ENCODE measurements at regions not wholly inside any gene's neighbourhood (a gene's known extent, or its start where the extent isn't known, plus 50 kb on each side); places are given as distances from the start of the nearest gene placed in this dataset.
A peak's percentile ranks its signal among the peaks of the same experiment; 100 is the strongest.

GRCh38 chr22:27680636-27681035, 120.9 kb downstream of the MN1 start:
- Histone ChIP-seq H3K27me3 (no peaks in the 10 kb centered on the region), H3K4me3 (no peak overlapping the region), H3K9me3 (ENCODE audit: low read depth) (no peaks in the 10 kb centered on the region), H3K36me3 (no peaks in the 10 kb centered on the region), H3K4me1 (ENCODE audit: low read depth) (peaks cover 8% of the 10 kb centered on the region), H3K27ac (peak overlapping the region; percentile 6)
- DNase-seq (ENCODE audit: low read depth in 1 of 2, low spot score in 1 of 2), result no peak
- no peak for TF ChIP-seq CTCF (IDR thresholded peaks at IDR 0.05; ENCODE audit: low read depth, low read length)

- Histone ChIP-seq H3K27me3 (no peaks in the 10 kb centered on the region), H3K4me1 (ENCODE audit: low read depth) (peaks cover 8% of the 10 kb centered on the region), H3K36me3 (no peaks in the 10 kb centered on the region), H3K27ac (peak overlapping the region; percentile 6), H3K9me3 (ENCODE audit: low read depth) (no peaks in the 10 kb centered on the region), H3K4me3 (no peak overlapping the region)
- DNase-seq (ENCODE audit: low read depth in 1 of 2, low spot score in 1 of 2), result no peak
- TF ChIP-seq CTCF (IDR thresholded peaks at IDR 0.05; ENCODE audit: low read depth, low read length), result no peak
Observed at GRCh38 chr22:27681037-27681436, 120.5 kb downstream of the MN1 start.

GRCh38 chr22:27682437-27682836, 119.1 kb downstream of the MN1 start:
- peak; percentile 35 for TF ChIP-seq CTCF (IDR thresholded peaks at IDR 0.05; ENCODE audit: low read depth, low read length)
- H3K36me3 ChIP-seq, result no peaks in the 10 kb centered on the region
- H3K27ac ChIP-seq, result no peak overlapping the region
- no peak overlapping the region for H3K4me3 ChIP-seq
- H3K9me3 ChIP-seq (ENCODE audit: low read depth), result no peaks in the 10 kb centered on the region
- no peaks in the 10 kb centered on the region for H3K27me3 ChIP-seq
- H3K4me1 ChIP-seq (ENCODE audit: low read depth), result peaks cover 21% of the 10 kb centered on the region
- DNase-seq (ENCODE audit: low read depth in 1 of 2, low spot score in 1 of 2), result peak in 1 of 2 donors; percentile 58

- H3K4me1 ChIP-seq (ENCODE audit: low read depth), result peaks cover 13% of the 10 kb centered on the region
- no peaks in the 10 kb centered on the region for H3K9me3 ChIP-seq (ENCODE audit: low read depth)
- H3K27ac ChIP-seq, result no peak overlapping the region
- no peaks in the 10 kb centered on the region for H3K27me3 ChIP-seq
- peak in 1 of 2 donors; percentile 28 for DNase-seq (ENCODE audit: low read depth in 1 of 2, low spot score in 1 of 2)
- no peak for TF ChIP-seq CTCF (IDR thresholded peaks at IDR 0.05; ENCODE audit: low read depth, low read length)
- H3K4me3 ChIP-seq, result no peak overlapping the region
- H3K36me3 ChIP-seq, result no peaks in the 10 kb centered on the region
Observed at GRCh38 chr22:27684901-27685300, 116.7 kb downstream of the MN1 start.

GRCh38 chr22:27685515-27685914, 116.0 kb downstream of the MN1 start:
- Histone ChIP-seq H3K4me1 (ENCODE audit: low read depth) (peaks cover 13% of the 10 kb centered on the region), H3K4me3 (no peak overlapping the region), H3K27ac (no peak overlapping the region), H3K27me3 (no peaks in the 10 kb centered on the region), H3K36me3 (no peaks in the 10 kb centered on the region), H3K9me3 (ENCODE audit: low read depth) (no peaks in the 10 kb centered on the region)
- TF ChIP-seq CTCF (IDR thresholded peaks at IDR 0.05; ENCODE audit: low read depth, low read length), result no peak
- DNase-seq (ENCODE audit: low read depth in 1 of 2, low spot score in 1 of 2), result no peak

GRCh38 chr22:27685970-27686369, 115.6 kb downstream of the MN1 start:
- Histone ChIP-seq H3K27me3 (no peaks in the 10 kb centered on the region), H3K9me3 (ENCODE audit: low read depth) (no peaks in the 10 kb centered on the region), H3K36me3 (no peaks in the 10 kb centered on the region), H3K27ac (peak overlapping the region; percentile 89), H3K4me3 (no peak overlapping the region), H3K4me1 (ENCODE audit: low read depth) (peaks cover 13% of the 10 kb centered on the region)
- no peak for DNase-seq (ENCODE audit: low read depth in 1 of 2, low spot score in 1 of 2)
- TF ChIP-seq CTCF (IDR thresholded peaks at IDR 0.05; ENCODE audit: low read depth, low read length), result no peak

Data from cardiac muscle cell (in vitro differentiated cells and primary cell).